IMR-90 (cell line): ENCODE measurements at regions not wholly inside any gene's neighbourhood (a gene's known extent, or its start where the extent isn't known, plus 50 kb on each side); places are given as distances from the start of the nearest gene placed in this dataset.

ENCODE experiments used
- ATAC-seq: fragments of 200-7000 bp; cut with Tn5 transposase; 2 replicates; pipeline ENCODE4 v1.9.1; 2020; ENCODE audit warnings: low read depth, mild to moderate bottlenecking, moderate library complexity
- BruUV-seq: library from RNA; stranded (reverse); fragments of 400-500 nt; replicated peaks from 2 replicates; lab custom pipeline; 2021; lab: Mats Ljungman, UMichigan
- CTCF ChIA-PET: fragments of 300-600 bp; formaldehyde crosslinking; extraction: SDS; loops from one replicate; lab custom pipeline; 2021; ENCODE audit warnings: antibody characterized with exemption; lab: Yijun Ruan, JAX
- POLR2A ChIA-PET: fragments of 300-600 bp; sonication (Branson Sonifier 250); formaldehyde crosslinking; loops from one replicate; lab custom pipeline; 2022; ENCODE audit warnings: antibody characterized with exemption; ENCODE audit not compliant: unreplicated experiment; lab: Charles Lee
- DNase-seq: peaks from one replicate; pipeline ENCODE4 v3.0.0; 2013
- H2AFZ ChIP-seq: replicated peaks from 2 replicates; pipeline ENCODE3; 2013; ENCODE audit warnings: low read length, mild to moderate bottlenecking; ENCODE audit not compliant: poor library complexity
- H2AK5ac ChIP-seq: 2 replicates; pipeline ENCODE4 v1.6.1; 2013; ENCODE audit warnings: low read depth, low read length, inconsistent platforms
- H2AK9ac ChIP-seq: replicated peaks from 2 replicates; pipeline ENCODE3; 2013; ENCODE audit warnings: mild to moderate bottlenecking, low read depth, low read length, moderate library complexity; ENCODE audit not compliant: poor library complexity
- H2BK120ac ChIP-seq: 2 replicates; pipeline ENCODE4 v1.6.1; 2013; ENCODE audit warnings: low read depth, low read length, inconsistent platforms
- H2BK15ac ChIP-seq: 3 replicates; pipeline ENCODE4 v1.6.1; 2013; ENCODE audit warnings: low read depth, low read length, inconsistent platforms
- H2BK20ac ChIP-seq: 2 replicates; pipeline ENCODE4 v1.6.1; 2013; ENCODE audit warnings: low read depth, mild to moderate bottlenecking, inconsistent platforms, low read length, moderate library complexity
- H2BK5ac ChIP-seq: 2 replicates; pipeline ENCODE4 v1.6.1; 2013; ENCODE audit warnings: mild to moderate bottlenecking, low read depth, low read length, inconsistent platforms; ENCODE audit not compliant: poor library complexity, severe bottlenecking
- H3K14ac ChIP-seq: replicated peaks from 2 replicates; pipeline ENCODE4 v1.6.1; 2013; ENCODE audit warnings: low read depth, low read length, inconsistent platforms
- H3K18ac ChIP-seq: 2 replicates; pipeline ENCODE4 v1.6.1; 2013; ENCODE audit warnings: low read depth, low read length, control low read depth
- H3K23ac ChIP-seq: 2 replicates; pipeline ENCODE4 v1.6.1; 2013; ENCODE audit warnings: low read depth, low read length, inconsistent platforms
- H3K27ac ChIP-seq: 2 replicates; pipeline ENCODE4 v1.5.1; 2013; ENCODE audit warnings: mild to moderate bottlenecking, control low read depth, low read length; ENCODE audit not compliant: insufficient read depth
- H3K27me3 ChIP-seq: 2 replicates; pipeline ENCODE4 v1.6.1; 2013; ENCODE audit warnings: low read length; ENCODE audit not compliant: control insufficient read depth, insufficient read depth
- H3K36me3 ChIP-seq: 2 replicates; pipeline ENCODE4 v1.6.1; 2013; ENCODE audit warnings: low read length, mixed read lengths; ENCODE audit not compliant: control insufficient read depth, insufficient read depth
- H3K4ac ChIP-seq: 2 replicates; pipeline ENCODE4 v1.6.1; 2013; ENCODE audit warnings: low read depth, low read length, inconsistent platforms
- H3K4me1 ChIP-seq: 2 replicates; pipeline ENCODE4 v1.6.1; 2013; ENCODE audit warnings: low read length, mixed read lengths; ENCODE audit not compliant: control insufficient read depth, insufficient read depth
- H3K4me2 ChIP-seq: 2 replicates; pipeline ENCODE4 v1.6.1; 2013; ENCODE audit warnings: low read depth, mild to moderate bottlenecking, control low read depth, low read length, moderate library complexity
- H3K4me3 ChIP-seq: 2 replicates; pipeline ENCODE4 v1.5.1; 2013; ENCODE audit warnings: low read depth, mild to moderate bottlenecking, control low read depth, low read length, moderate library complexity; ENCODE audit not compliant: insufficient read depth
- H3K56ac ChIP-seq: 2 replicates; pipeline ENCODE4 v1.6.1; 2013; ENCODE audit warnings: low read length, inconsistent platforms; ENCODE audit not compliant: insufficient read depth; ENCODE audit errors: extremely low read depth
- H3K79me1 ChIP-seq, 2 experiments: 2 replicates each; pipeline ENCODE4 v1.6.1; 2013; ENCODE audit warnings: low read length in 2 of 2, inconsistent platforms in 1 of 2, low read depth in 1 of 2
- H3K9ac ChIP-seq: 2 replicates; pipeline ENCODE4 v1.6.1; 2013; ENCODE audit warnings: low read depth, low read length, control low read depth
- H3K9me1 ChIP-seq: 2 replicates; pipeline ENCODE4 v1.6.1; 2013; ENCODE audit warnings: low read length, inconsistent platforms; ENCODE audit not compliant: insufficient read depth
- H3K9me3 ChIP-seq: 2 replicates; pipeline ENCODE4 v1.6.1; 2013; ENCODE audit warnings: low read length; ENCODE audit not compliant: control insufficient read depth, insufficient read depth
- H4K20me1 ChIP-seq: 2 replicates; pipeline ENCODE4 v1.6.1; 2013; ENCODE audit warnings: low read length, inconsistent platforms; ENCODE audit not compliant: insufficient read depth
- H4K5ac ChIP-seq: 2 replicates; pipeline ENCODE4 v1.6.1; 2013; ENCODE audit warnings: mild to moderate bottlenecking, low read depth, low read length, control low read depth
- H4K8ac ChIP-seq, 2 experiments: 2 replicates each; pipeline ENCODE4 v1.6.1; 2013; ENCODE audit warnings: low read depth in 2 of 2, low read length in 2 of 2, control low read depth in 1 of 2, inconsistent platforms in 1 of 2
- H4K91ac ChIP-seq: 2 replicates; pipeline ENCODE4 v1.6.1; 2013; ENCODE audit warnings: low read depth, low read length, inconsistent platforms; ENCODE audit not compliant: insufficient read depth
- MAZ ChIP-seq: IDR thresholded peaks from 2 replicates; pipeline ENCODE4 v1.6.1; 2012; ENCODE audit warnings: low read depth, mild to moderate bottlenecking, low read length, improper control_type of control experiment, moderate library complexity, borderline replicate concordance
- RAD21 ChIP-seq: IDR thresholded peaks from 2 replicates; pipeline ENCODE4 v1.6.1; 2012; ENCODE audit warnings: low read length, improper control_type of control experiment
- dilution Hi-C: fragments of 300-500 bp; cut with HindIII; formaldehyde crosslinking; loops from one replicate; pipeline ENCODE4 v1.14.3; 2018; ENCODE audit warnings: low sequenced_read_pairs; ENCODE audit not compliant: unreplicated experiment
- in situ Hi-C: fragments of 300-500 bp; cut with MboI; formaldehyde crosslinking; loops from 3 replicates; pipeline ENCODE4 v1.14.3; 2019; ENCODE audit warnings: low sequenced_read_pairs, inconsistent platforms, mixed read lengths
- intact Hi-C: fragments of 100-400 bp; cut with micrococcal nuclease; formaldehyde crosslinking; loops from 2 replicates; pipeline ENCODE4 v1.10.0; 2022
- TF ChIP-seq, protein P1 (sequence below): fragments of 150-350 bp; IDR thresholded peaks from 2 replicates; pipeline ENCODE4 v1.6.1; 2017; ENCODE audit warnings: mild to moderate bottlenecking, antibody characterized with exemption, low read length, low read depth

DNA sequence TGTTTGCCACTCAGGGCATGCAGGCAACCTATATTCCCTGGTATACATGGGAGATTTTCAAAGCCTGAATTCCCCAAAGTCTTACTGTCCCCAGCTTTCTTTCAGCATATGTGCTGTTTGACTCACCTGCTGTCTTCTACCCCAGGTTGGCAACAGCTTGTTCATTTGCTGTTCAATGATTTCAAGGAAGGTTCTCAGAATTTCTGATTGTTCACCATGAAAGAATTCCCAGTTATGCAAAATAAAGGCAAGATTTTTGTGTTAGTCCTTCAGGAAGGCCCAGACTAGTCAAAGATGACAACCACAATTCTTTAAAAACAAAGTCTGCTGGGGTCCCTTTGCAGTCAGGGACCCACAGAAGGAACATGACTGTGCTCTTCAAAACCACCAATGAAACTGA, 1057.8 kb upstream of the CDH2 start:
- no peak overlapping the region for H3K4ac ChIP-seq
- no peak overlapping the region for H2AK5ac ChIP-seq
- DNase-seq (no peak), ATAC-seq (no peak)
- no peaks in the 10 kb centered on the region for H4K20me1 ChIP-seq
- H2AK9ac ChIP-seq: no peak overlapping the region
- dilution Hi-C loops (no loop called here), in situ Hi-C loops (no loop called here), intact Hi-C loops (no loop called here)
- POLR2A ChIA-PET: no interaction called here
- H4K8ac ChIP-seq: no peak overlapping the region
- no peaks in the 10 kb centered on the region for H3K9me3 ChIP-seq
- no peak overlapping the region for H3K9ac ChIP-seq
- no peak overlapping the region for H3K23ac ChIP-seq
- no peak overlapping the region for H2BK20ac ChIP-seq
- H2AFZ ChIP-seq: no peak overlapping the region
- no peak overlapping the region for H3K27ac ChIP-seq
- H3K18ac ChIP-seq: no peak overlapping the region
- TF ChIP-seq, protein P1, sequence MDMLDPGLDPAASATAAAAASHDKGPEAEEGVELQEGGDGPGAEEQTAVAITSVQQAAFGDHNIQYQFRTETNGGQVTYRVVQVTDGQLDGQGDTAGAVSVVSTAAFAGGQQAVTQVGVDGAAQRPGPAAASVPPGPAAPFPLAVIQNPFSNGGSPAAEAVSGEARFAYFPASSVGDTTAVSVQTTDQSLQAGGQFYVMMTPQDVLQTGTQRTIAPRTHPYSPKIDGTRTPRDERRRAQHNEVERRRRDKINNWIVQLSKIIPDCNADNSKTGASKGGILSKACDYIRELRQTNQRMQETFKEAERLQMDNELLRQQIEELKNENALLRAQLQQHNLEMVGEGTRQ: no peak
- TF ChIP-seq MAZ: no peak
- TF ChIP-seq RAD21: no peak
- no peaks in the 10 kb centered on the region for H3K4me1 ChIP-seq
- no peak overlapping the region for H2BK120ac ChIP-seq
- H3K36me3 ChIP-seq: no peaks in the 10 kb centered on the region
- no peak overlapping the region for H4K91ac ChIP-seq
- no peak overlapping the region for H4K5ac ChIP-seq
- no peak overlapping the region for H3K4me2 ChIP-seq
- no peaks in the 10 kb centered on the region for H3K27me3 ChIP-seq
- no peaks in the 10 kb centered on the region for H3K9me1 ChIP-seq
- no peak overlapping the region for H2BK5ac ChIP-seq
- H3K79me1 ChIP-seq: no peaks in the 10 kb centered on the region
- H3K56ac ChIP-seq: no peak overlapping the region
- no peak overlapping the region for H3K4me3 ChIP-seq
- CTCF ChIA-PET: no interaction called here
- no TSS peak for BruUV-seq
- H2BK15ac ChIP-seq: no peak overlapping the region
- H3K14ac ChIP-seq: no peak overlapping the region
